B cell (primary cell): ENCODE measurements at regions not wholly inside any gene's neighbourhood (a gene's known extent, or its start where the extent isn't known, plus 50 kb on each side); places are given as distances from the start of the nearest gene placed in this dataset.

Source experiments
- ATAC-seq: fragments of 200-7000 bp; cut with Tn5 transposase; one replicate; pipeline ENCODE4 v1.10.0; 2021; ENCODE audit warnings: low read depth, mild to moderate bottlenecking, moderate number of reproducible peaks, moderate library complexity
- CTCF ChIA-PET: fragments of 350-600 bp; sonication (Branson Sonifier 250); formaldehyde crosslinking; loops from one replicate; lab custom pipeline; 2021; ENCODE audit warnings: antibody characterized with exemption, inconsistent platforms; lab: Charles Lee
- POLR2A ChIA-PET: fragments of 350-600 bp; sonication (Branson Sonifier 250); formaldehyde crosslinking; loops from one replicate; lab custom pipeline; 2021; ENCODE audit warnings: antibody characterized with exemption; lab: Charles Lee
- DNase-seq: peaks from one replicate; pipeline ENCODE4 v3.0.0; 2013
- H2AFZ ChIP-seq: 2 replicates; pipeline ENCODE4 v1.6.1; 2012; ENCODE audit warnings: mild to moderate bottlenecking, low read depth, low read length; ENCODE audit not compliant: insufficient read depth, poor library complexity, severe bottlenecking
- H3K27ac ChIP-seq, 2 donors: 1 replicate in 1 of 2; 2 replicates in 1 of 2; pipeline ENCODE4 v1.5.1; 2012 to 2013; ENCODE audit warnings: low read length in 2 of 2, mild to moderate bottlenecking in 2 of 2, moderate library complexity in 1 of 2
- H3K27me3 ChIP-seq, 4 experiments: fragments of 200-600 bp in 1 of 4; sonication (generic) in 1 of 4; replicated peaks in 1 of 4; 1 replicate in 2 of 4; 2 replicates in 2 of 4; pipeline versions ENCODE4 v1.6.1 to v1.7.0; 2013 to 2016; ENCODE audit warnings: low read length in 3 of 4, mild to moderate bottlenecking in 2 of 4, mixed read lengths in 1 of 4, moderate library complexity in 1 of 4; ENCODE audit not compliant: insufficient read depth in 4 of 4, control insufficient read depth in 3 of 4; ENCODE audit errors: control extremely low read depth in 1 of 4
- H3K36me3 ChIP-seq, 2 experiments: replicated peaks in 1 of 2; 1 replicate in 1 of 2; 2 replicates in 1 of 2; pipeline versions ENCODE4 v1.6.1 to v1.7.1; 2013; ENCODE audit warnings: low read length in 1 of 2; ENCODE audit not compliant: insufficient read depth in 2 of 2, control insufficient read depth in 1 of 2; ENCODE audit errors: control extremely low read depth in 1 of 2, extremely low read depth in 1 of 2
- H3K4me1 ChIP-seq, 2 donors: fragments of 200-600 bp in 1 of 2; sonication (generic) in 1 of 2; 1 replicate in 1 of 2; 2 replicates in 1 of 2; pipeline versions ENCODE4 v1.5.1 to v1.6.1; 2013 to 2017; ENCODE audit warnings: low read length in 2 of 2; ENCODE audit not compliant: control insufficient read depth in 2 of 2, insufficient read depth in 2 of 2
- H3K4me2 ChIP-seq: replicated peaks from 2 replicates; pipeline ENCODE3; 2012; ENCODE audit warnings: mild to moderate bottlenecking, low read depth, low read length; ENCODE audit not compliant: poor library complexity, severe bottlenecking
- H3K4me3 ChIP-seq, 5 experiments: fragments of 200-600 bp in 1 of 5; sonication (generic) in 1 of 5; 1 replicate in 3 of 5; 2 replicates in 2 of 5; pipeline versions ENCODE4 v1.5.1 to v1.7.0; 2011 to 2016; ENCODE audit warnings: low read length in 4 of 5, mild to moderate bottlenecking in 4 of 5, low read depth in 2 of 5, control low read depth in 1 of 5, moderate library complexity in 1 of 5; ENCODE audit not compliant: insufficient read depth in 1 of 5; ENCODE audit errors: control extremely low read depth in 1 of 5, extremely low read depth in 1 of 5
- H3K79me2 ChIP-seq: fragments of 200-600 bp; sonication (generic); one replicate; pipeline ENCODE4 v1.6.0; 2016; ENCODE audit warnings: low read length; ENCODE audit not compliant: control insufficient read depth, insufficient read depth
- H3K9ac ChIP-seq: fragments of 200-600 bp; sonication (generic); 2 replicates; pipeline ENCODE4 v1.6.1; 2017; ENCODE audit warnings: mild to moderate bottlenecking, low read length, moderate library complexity
- H3K9me3 ChIP-seq, 3 donors: one replicate each; pipeline versions ENCODE4 v1.6.1 to v1.7.1; 2013; ENCODE audit warnings: low read length in 2 of 3; ENCODE audit not compliant: control insufficient read depth in 2 of 3, insufficient read depth in 1 of 3; ENCODE audit errors: control extremely low read depth in 1 of 3
- H4K20me1 ChIP-seq: 2 replicates; pipeline ENCODE4 v1.6.0; 2012; ENCODE audit warnings: mild to moderate bottlenecking, low read length; ENCODE audit not compliant: insufficient read depth, control insufficient read depth, poor library complexity, severe bottlenecking
- H3K27ac Mint-ChIP-seq: one replicate; pipeline ENCODE4 v1.8.0; 2021; ENCODE audit warnings: mixed read lengths
- H3K27me3 Mint-ChIP-seq: one replicate; pipeline ENCODE4 v1.8.0; 2021; ENCODE audit warnings: mixed read lengths
- H3K4me1 Mint-ChIP-seq: one replicate; pipeline ENCODE4 v1.8.0; 2021; ENCODE audit warnings: mixed read lengths
- H3K4me3 Mint-ChIP-seq: one replicate; pipeline ENCODE4 v1.8.0; 2021; ENCODE audit warnings: mixed read lengths
- H3K9me3 Mint-ChIP-seq: one replicate; pipeline ENCODE4 v1.8.0; 2022; ENCODE audit warnings: mixed read lengths; ENCODE audit not compliant: insufficient read depth
- EZH2 ChIP-seq: IDR thresholded peaks from 2 replicates; pipeline ENCODE4 v1.6.1; 2012; ENCODE audit warnings: borderline replicate concordance, low read depth, mild to moderate bottlenecking, moderate library complexity, low read length; ENCODE audit not compliant: insufficient read depth, poor library complexity, severe bottlenecking
- WGBS: methylation state at CpG from one replicate; pipeline ENCODE4 v1.1.5; 2013; ENCODE audit warnings: missing lambda C conversion rate; ENCODE audit not compliant: insufficient coverage; 5-methylcytosine and 5-hydroxymethylcytosine counted together
- intact Hi-C: fragments of 100-400 bp; cut with micrococcal nuclease; formaldehyde crosslinking; loops from one replicate; pipeline ENCODE4 v1.10.0; 2022
- TF ChIP-seq, protein P1 (sequence below): fragments of 200-600 bp; IDR thresholded peaks from one replicate; pipeline ENCODE4 v1.8.0; 2022; ENCODE audit warnings: antibody characterized with exemption, mild to moderate bottlenecking

GRCh38 chr2:151197184-151198108, 64.2 kb downstream of the RBM43 start:
- WGBS: 90% methylated on average over 3 of the region's 7 CpGs
- Histone ChIP-seq H3K4me2 (no peak overlapping the region), H3K27me3 (no peaks in the 10 kb centered on the region), H3K36me3 (no peaks in the 10 kb centered on the region), H3K4me3 (no peak overlapping the region), H4K20me1 (no peaks in the 10 kb centered on the region), H3K27ac (no peak overlapping the region), H3K9me3 (no peaks in the 10 kb centered on the region), H3K79me2 (no peaks in the 10 kb centered on the region), H3K9ac (no peak overlapping the region), H2AFZ (no peak overlapping the region), H3K4me1 (no peaks in the 10 kb centered on the region)
- Mint-ChIP-seq H3K27me3 (peaks cover 6% of the 10 kb centered on the region), H3K9me3 (no peaks in the 10 kb centered on the region), H3K4me3 (no peak overlapping the region), H3K27ac (no peak overlapping the region), H3K4me1 (no peaks in the 10 kb centered on the region)
- TF ChIP-seq, protein P1, sequence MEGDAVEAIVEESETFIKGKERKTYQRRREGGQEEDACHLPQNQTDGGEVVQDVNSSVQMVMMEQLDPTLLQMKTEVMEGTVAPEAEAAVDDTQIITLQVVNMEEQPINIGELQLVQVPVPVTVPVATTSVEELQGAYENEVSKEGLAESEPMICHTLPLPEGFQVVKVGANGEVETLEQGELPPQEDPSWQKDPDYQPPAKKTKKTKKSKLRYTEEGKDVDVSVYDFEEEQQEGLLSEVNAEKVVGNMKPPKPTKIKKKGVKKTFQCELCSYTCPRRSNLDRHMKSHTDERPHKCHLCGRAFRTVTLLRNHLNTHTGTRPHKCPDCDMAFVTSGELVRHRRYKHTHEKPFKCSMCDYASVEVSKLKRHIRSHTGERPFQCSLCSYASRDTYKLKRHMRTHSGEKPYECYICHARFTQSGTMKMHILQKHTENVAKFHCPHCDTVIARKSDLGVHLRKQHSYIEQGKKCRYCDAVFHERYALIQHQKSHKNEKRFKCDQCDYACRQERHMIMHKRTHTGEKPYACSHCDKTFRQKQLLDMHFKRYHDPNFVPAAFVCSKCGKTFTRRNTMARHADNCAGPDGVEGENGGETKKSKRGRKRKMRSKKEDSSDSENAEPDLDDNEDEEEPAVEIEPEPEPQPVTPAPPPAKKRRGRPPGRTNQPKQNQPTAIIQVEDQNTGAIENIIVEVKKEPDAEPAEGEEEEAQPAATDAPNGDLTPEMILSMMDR: no peak
- no peak for TF ChIP-seq EZH2
- POLR2A ChIA-PET: no interaction called here
- ATAC-seq: no peak
- intact Hi-C loops: no loop called here
- CTCF ChIA-PET: no interaction called here
- no peak for DNase-seq

- H3K4me2 ChIP-seq: no peak overlapping the region
- ATAC-seq: no peak
- Mint-ChIP-seq H3K4me3 (no peak overlapping the region), H3K9me3 (no peaks in the 10 kb centered on the region), H3K27ac (no peak overlapping the region), H3K27me3 (peaks cover 6% of the 10 kb centered on the region), H3K4me1 (no peaks in the 10 kb centered on the region)
- POLR2A ChIA-PET: no interaction called here
- WGBS: no CpG with 5 or more reads among the region's 4 CpGs
- CTCF ChIA-PET: no interaction called here
- no peak for TF ChIP-seq EZH2
- no peak overlapping the region for H3K4me3 ChIP-seq
- H3K79me2 ChIP-seq: no peaks in the 10 kb centered on the region
- no peaks in the 10 kb centered on the region for H4K20me1 ChIP-seq
- no peak overlapping the region for H3K27ac ChIP-seq
- H2AFZ ChIP-seq: no peak overlapping the region
- intact Hi-C loops: no loop called here
- H3K27me3 ChIP-seq: no peaks in the 10 kb centered on the region
- DNase-seq: no peak
- H3K36me3 ChIP-seq: no peaks in the 10 kb centered on the region
- no peak overlapping the region for H3K9ac ChIP-seq
- no peaks in the 10 kb centered on the region for H3K9me3 ChIP-seq
- no peaks in the 10 kb centered on the region for H3K4me1 ChIP-seq
These were observed 68.1 kb downstream of the RBM43 start for GRCh38 chr2:151193576-151193975.
